C4-2B (cell line): ENCODE measurements at regions not wholly inside any gene's neighbourhood (a gene's known extent, or its start where the extent isn't known, plus 50 kb on each side); places are given as distances from the start of the nearest gene placed in this dataset.

Experiments used
- H3K27ac ChIP-seq: fragments of 450-650 bp; 2 replicates; pipeline ENCODE4 v1.5.1; 2017
- ZFX ChIP-seq: fragments of 450-650 bp; IDR thresholded peaks from 2 replicates; pipeline ENCODE4 v1.6.1; 2017
- TF ChIP-seq, protein P1 (sequence below): fragments of 450-650 bp; conservative IDR thresholded peaks from 2 replicates; pipeline ENCODE4 v1.5.1; 2017; ENCODE audit warnings: mild to moderate bottlenecking

DNA sequence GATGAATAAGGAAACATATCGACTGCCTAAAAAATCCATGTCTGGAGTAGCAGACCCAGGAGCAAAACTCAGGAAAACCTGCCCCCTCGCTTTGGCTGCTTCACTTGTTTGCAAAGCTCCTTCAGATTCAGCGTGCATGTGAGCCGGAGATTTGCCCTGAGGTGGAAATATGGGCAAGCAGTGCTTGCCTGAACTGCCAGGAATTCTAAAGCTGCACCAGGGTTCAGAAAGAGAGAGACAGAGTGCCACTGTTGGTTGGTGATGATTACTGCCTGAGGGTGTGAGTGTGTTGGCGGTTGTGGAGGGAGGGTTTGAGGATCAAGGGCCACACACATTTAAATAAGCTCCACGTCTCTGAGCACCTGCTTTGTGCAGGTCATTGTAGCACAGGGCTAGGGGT lies 139.6 kb upstream of the RGPD4 start:
- no peak for TF ChIP-seq ZFX
- TF ChIP-seq, protein P1, sequence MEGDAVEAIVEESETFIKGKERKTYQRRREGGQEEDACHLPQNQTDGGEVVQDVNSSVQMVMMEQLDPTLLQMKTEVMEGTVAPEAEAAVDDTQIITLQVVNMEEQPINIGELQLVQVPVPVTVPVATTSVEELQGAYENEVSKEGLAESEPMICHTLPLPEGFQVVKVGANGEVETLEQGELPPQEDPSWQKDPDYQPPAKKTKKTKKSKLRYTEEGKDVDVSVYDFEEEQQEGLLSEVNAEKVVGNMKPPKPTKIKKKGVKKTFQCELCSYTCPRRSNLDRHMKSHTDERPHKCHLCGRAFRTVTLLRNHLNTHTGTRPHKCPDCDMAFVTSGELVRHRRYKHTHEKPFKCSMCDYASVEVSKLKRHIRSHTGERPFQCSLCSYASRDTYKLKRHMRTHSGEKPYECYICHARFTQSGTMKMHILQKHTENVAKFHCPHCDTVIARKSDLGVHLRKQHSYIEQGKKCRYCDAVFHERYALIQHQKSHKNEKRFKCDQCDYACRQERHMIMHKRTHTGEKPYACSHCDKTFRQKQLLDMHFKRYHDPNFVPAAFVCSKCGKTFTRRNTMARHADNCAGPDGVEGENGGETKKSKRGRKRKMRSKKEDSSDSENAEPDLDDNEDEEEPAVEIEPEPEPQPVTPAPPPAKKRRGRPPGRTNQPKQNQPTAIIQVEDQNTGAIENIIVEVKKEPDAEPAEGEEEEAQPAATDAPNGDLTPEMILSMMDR = no peak
- no peak overlapping the region for H3K27ac ChIP-seq

DNA sequence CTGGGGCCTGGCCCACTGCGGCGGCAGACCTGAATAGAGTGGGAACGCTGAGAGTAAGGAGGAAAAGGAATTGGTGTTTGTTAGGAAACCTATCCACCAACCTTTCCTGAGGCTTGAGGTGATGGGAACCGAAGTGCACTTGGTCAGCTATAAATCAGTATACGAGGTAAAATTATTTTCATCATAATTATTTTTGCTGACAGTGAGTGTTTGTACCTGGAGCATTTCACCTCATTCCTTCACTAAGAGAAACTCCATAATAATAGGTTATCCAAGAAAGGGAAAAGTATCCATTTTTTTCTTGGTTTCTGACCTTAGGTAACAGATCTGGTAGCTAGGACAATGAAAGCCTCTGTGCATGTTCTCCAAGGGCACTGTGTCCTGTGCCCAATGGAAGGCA lies 138.6 kb upstream of the RGPD4 start:
- TF ChIP-seq, protein P1 = no peak
- no peak for TF ChIP-seq ZFX
- H3K27ac ChIP-seq = no peak overlapping the region

DNA sequence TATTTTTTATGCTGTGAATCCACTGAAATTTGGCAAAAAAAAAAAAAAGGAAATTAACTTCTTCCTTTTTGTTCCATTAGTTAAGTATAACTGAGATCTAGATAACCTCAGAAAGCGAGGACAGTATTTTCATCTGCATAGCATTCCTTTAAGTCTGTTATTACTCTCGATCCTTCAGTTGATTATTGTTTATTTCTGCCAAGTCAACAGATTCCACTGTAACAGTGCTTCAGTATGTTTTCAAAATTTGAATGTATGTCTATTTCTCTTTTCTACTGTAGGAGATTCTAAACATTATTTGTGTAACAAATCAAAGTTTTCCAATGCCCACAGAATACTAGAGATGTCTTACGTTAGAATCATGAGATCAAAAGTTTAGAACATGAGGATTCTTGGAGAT lies 133.1 kb upstream of the RGPD4 start:
- H3K27ac ChIP-seq = no peak overlapping the region
- TF ChIP-seq ZFX = no peak
- TF ChIP-seq, protein P1 = no peak

DNA sequence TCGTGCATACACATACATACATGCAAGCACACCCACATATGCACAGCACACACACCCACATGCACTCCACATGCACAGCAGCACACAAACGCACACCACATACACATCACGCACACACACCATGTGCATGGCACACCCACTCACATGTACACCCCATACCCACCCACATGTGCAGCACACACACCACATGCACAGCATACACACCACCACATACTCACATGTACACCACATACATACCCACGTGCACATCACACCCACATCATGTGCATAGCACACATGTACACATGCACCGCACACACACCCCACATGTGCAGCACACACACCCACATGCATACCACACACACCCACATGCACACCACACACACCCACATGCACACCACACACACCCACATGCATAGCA lies 132.0 kb upstream of the RGPD4 start:
- no peak overlapping the region for H3K27ac ChIP-seq
- TF ChIP-seq, protein P1 = no peak
- TF ChIP-seq ZFX = no peak

DNA sequence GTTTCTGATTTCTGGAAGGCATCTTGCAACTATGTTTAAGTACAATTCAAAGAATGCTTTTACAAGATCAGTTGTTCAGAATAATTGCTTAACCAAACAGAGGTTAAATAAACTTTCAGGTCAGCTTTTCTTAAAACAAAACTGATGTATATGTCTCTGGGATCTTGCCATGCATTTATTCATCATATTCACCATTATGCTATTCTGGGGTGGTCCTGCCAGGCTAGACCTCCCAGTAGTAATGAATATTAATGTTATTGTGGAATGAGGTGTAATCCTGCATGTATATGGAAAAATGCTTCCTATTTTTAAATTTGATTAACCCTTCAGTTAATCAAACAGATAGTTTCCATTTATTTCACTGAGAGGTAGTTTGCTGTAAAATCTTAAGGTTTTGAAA lies 129.3 kb upstream of the RGPD4 start:
- TF ChIP-seq, protein P1 = no peak
- TF ChIP-seq ZFX = no peak
- no peak overlapping the region for H3K27ac ChIP-seq

DNA sequence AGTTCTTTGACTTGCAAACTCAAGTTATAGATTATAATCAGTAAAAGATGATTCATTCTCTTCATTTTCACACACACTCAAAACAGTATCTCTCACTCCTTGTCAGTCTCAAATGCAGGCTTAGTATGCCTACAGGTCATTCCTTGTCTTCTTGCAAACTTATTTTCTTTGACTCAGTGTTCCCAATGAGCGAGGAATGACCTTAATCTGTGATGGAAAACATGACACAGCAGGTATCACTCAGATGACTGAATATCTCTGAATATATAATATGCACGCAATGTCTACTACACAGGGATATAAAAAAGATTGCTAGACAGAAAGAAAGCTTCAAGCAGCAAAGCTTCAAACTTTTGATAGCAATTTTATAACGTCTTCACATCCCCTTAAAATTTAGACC lies 127.8 kb upstream of the RGPD4 start:
- TF ChIP-seq ZFX = no peak
- TF ChIP-seq, protein P1 = no peak
- no peak overlapping the region for H3K27ac ChIP-seq

DNA sequence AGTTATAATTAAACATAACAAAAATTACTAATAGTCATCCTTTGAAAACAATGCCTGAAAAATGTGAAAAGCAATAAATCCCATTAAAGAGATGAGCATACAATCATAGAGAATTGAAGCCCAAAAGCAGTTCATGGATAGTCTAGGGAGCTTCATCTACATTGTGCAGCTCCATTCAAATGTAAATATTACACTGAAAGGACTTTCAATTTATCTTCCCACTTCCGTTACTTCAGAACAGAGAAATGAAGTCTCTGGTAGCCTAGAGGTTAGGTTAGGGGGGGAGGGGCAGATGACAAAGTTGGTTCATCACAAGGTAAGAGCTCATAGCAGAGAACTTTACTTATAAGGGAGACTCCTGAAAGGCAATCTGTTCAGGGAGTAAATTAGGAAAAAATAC lies 126.6 kb upstream of the RGPD4 start:
- H3K27ac ChIP-seq = no peak overlapping the region
- TF ChIP-seq ZFX = no peak
- TF ChIP-seq, protein P1 = no peak

DNA sequence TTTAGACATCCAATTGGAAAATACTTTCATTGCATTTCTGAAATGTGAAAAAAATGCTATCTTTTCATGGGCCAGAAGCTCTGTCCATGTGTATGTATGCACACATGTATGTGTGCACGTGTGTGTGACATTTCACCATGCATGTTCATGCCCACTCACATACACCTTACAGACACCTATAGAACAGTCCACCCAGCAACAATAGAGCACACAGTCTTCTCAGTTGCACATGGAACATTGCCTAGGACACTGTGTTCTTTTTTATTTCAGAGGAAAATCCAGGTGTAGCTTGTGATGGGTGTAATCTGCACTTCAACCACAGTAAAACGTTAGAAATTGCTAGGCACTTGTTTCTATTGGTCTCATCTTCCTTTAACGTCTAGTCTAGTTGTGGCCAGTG lies 114.8 kb upstream of the RGPD4 start:
- no peak overlapping the region for H3K27ac ChIP-seq
- TF ChIP-seq, protein P1 = no peak
- no peak for TF ChIP-seq ZFX
